ENCODE measurements at regions not wholly inside any gene's neighbourhood (a gene's known extent, or its start where the extent isn't known, plus 50 kb on each side); places are given as distances from the start of the nearest gene placed in this dataset.

DNA sequence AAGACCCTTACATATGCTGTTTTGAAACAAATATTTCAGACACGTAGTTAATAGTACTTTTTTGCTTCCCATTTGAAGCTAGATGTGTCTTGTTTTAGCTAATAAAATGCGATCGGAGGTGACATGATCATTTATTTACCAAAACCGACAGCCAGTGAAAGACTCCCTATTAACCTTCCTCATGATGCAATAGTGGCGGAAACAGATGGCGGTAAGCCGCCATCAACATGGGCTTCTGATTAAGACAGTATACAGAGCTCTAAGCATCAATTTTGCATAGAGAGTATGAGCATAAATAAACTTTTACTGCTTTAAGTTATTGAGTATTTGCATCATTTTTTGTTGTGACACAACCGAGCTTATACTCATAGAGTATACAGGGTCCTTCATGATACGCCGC is 1282.4 kb upstream of the ADGRB3 start:
- DNase-seq = no peak

DNA sequence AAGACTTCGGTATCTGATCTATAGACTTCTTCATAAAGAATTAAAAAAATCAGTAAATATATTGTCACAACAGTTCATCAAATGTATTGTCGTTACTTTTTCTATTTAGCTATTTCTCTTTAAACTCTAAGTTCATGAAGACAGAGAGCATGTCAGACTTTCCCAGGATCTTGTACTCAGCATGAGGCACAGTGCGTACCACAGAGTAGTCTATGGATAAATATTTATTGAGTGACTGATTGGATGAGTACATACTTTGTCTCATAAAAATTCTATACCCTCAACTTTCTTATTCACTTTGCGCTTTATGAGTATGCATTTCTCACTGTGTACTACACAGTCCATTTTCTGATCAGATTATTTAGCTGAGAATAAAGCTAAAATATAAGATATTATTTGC is 1284.4 kb upstream of the ADGRB3 start:
- DNase-seq = no peak

DNA sequence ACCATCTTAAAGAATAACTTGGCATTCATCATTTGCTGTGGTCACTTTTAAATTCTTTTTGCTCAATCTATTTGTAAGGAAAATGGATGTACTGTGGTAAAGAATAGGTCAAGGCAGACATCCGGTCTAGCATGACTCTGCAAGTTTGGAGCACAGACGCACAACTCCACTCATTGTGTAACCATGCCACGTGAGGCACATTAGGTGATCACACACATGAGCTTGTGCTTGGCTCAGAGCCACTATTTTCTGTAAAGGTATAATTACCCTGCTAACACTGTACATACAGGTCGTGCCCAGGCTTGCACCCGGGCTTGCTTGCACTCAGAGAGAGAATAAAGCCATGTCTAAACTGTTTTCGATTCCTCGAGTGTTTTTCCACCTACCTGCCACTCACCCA is 1289.1 kb upstream of the ADGRB3 start:
- no peak for DNase-seq

DNA sequence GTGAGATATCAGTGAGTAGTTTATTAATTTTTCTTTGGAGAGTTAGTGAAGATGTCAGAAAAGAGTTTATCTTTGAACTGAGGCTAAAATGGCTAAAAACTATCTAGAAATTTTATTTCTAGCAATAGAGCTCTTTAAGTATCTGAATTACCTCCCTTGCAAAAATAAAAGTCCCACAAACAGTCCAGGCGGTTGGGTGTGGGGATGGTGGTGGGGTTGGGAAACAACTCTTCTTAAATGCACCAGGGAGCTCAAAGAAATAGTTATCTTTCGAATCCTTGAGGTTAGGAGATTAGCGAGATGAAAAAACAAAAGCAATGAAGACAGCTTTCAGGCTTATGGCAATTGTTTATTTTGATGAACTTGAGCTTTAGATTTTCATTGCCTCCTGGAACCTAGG is 1299.1 kb upstream of the ADGRB3 start:
- DNase-seq = no peak

DNA sequence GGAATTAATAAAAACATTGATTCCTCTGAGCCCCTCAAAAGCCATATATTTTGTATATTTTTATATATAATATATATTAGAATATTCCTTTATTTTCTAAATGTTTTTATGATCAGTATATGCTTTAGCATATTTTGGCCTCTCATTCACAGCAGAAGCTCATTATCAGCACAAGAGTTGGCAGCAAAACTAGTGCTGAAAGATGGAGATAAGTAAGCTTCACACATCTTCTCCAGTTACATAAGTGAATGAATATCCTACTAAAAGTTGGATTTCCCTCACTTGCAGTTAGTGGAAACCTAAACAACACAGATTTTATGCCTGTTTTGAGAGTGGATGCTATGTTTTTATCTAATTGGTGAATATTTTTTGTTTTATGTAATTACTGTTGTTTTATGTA is 1303.8 kb upstream of the ADGRB3 start:
- peak; percentile 3 for DNase-seq

DNA sequence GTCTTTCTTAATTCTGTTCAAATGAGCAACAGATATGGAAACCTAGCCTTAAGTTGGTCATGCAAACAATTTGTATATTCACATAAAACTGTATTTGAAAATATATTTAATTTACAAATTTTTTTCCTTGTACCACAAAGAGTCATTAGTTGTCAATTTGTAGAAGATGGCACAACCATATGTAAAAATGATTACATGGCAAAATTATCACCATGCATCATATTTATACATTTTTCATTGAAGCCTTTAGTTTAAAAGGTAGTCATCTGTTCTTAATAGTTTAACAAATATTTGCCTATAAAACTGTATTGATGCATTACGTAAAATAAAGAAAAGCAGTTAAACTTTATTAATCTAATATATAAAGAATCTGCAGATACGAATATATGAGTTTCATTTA is 1306.8 kb upstream of the ADGRB3 start:
- no peak for DNase-seq

DNA sequence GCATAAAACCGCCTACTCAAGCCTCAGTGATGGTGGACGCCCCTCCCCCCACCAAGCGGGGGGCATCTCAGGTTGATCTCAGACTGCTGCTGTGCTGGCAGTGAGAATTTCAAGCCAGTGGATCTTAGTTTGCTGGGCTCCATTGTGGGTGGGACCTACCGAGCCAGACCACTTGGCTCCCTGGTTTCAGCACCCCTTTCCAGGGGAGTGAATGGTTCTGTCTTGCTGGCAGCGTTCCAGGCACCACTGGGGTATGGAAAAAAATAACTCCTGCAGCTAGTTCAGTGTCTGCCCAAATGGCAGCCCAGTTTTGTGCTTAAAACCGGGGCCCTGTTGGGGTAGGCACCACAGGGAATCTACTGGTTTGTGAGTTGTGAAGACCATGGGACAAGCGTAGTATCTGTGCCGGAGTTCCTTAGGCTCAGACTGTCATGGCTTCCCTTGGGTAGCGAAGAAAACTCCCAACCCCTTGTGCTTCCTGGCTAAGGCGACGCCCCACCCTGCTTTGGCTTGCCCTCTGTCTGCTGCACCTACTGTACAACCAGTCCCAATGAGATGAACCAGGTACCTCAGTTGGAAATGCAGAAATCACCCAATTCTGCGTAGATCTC is 1334.5 kb upstream of the ADGRB3 start:
- DNase-seq = no peak

DNA sequence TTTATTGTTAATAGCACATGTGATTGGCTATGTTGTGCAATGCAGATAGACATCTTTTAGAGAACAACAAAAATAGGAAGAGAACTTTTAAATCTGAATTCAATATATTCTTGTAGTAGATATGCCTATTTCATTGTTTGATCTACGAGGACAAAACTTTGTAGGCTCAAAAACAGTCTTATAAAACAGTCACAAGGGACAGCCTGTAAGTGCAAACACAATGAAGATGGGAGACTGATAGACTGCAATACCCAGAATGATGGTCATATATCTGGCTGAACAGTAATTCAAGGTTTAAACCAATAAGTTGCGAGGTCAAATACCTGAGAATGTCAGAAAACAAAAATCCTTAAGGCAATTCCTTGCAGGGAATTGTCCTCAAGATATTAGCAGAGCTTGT is 1342.9 kb upstream of the ADGRB3 start:
- DNase-seq = no peak

DNA sequence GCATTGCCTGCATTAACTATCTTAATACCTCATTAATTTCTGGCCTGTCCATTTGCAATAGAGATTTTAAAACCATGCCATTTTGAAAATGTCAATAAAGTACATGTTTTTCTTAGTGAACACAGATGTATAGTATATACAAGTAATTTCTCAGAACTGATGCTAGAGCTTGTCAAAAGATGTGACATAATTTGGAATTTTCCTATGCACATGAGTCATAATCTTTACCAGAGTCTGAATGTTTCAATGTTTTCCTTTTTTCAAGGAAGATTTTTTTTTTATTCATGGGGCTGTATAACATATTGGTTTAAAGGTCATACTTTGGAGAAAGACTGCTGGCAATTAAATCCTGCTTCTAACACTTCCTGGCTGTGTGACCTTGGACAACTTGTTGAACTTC is 1347.5 kb upstream of the ADGRB3 start:
- DNase-seq = no peak

DNA sequence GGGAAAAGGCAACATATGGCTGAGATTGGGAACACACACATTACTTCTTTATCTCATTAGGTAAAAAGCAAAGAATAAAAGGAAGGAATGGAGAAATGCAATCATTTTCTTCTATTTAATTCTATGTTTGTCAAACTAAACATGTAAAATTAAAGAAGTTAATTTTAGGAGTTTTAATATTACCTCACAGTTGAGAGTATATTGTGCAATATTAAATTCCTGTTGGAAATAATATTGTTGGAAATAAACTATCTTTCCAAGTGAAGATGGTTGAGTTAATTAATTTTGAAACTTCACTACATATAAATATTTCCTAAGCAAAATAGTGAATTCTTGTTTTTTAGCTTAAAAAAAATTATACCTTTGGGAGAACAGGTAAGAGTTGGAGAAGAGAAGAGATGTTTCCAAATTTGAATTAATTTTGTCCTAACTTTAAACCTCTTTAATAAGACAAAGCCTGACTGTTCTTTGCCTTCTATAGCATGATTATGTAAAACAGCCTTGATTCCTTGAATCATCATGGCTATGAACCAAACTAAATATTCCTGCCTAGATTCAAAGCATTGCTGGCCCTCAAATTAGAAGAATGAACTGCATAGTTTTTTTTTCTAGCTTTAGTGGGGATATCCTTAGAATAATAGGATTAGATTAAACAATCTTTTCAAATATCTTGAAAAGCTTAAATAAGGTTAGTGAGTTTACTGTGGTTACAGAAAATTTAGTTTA is 1349.1 kb upstream of the ADGRB3 start:
- DNase-seq = no peak

DNA sequence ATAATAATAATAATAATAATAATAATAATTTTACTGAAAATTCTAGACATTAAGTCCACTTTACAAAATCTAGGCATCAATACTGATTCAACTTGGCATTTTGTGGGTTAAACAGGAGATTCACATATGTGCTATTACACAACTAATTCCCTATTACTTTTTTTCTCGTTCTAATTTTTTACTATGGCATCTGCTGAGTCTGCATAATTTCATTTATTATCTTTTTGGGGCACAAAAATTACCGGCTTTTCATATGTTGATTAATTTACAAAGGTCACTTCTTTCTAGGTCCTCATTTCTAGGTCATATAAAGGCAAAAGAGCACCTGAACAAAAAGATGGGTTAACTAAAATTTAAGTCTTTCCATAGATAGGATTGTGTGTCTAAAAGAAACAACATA is 1357.8 kb upstream of the ADGRB3 start:
- no peak for DNase-seq

DNA sequence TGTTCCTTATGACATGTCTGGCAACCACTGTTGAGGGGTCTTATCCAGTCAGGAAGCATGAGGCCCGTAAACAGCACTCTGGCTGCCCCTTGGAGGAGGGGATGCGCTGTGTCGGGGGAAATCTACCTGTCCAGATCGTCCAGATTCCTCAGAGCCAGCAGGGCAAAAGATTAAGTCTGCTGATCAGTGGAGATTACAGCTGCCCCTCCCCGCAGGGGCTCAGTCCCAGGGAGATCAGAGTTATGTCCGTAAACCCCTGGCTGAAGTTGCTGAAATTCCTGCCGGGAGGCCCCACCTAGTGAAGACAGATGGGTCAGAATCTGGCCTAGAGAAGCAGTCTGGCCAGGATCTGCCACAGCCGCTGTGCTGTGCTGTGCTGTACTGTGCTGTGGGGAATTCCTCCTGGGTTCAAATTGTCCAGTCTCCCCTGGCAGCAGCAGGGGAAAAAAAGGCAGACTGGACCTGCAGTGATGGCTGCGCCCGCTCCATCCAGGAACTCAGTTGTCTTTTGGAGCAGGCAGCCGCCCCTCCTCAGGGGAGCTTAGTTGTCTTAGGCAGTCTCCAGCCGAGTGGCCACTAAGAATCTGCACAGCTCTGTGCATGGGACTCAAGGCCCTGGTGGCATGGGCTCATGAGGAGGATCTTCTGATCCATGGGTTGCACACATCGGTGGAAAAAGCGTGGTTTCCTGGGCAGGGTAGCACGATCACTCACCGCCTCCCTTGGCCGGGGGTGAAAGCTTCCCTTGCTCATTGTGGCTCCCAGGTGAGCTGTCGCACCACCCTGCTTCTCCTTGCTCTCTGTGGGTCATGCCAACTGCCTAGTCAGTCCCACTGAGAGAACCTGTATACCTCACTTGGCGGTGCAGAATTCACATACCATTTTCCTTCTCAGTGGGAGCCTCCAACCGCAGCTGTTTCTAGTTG is 1368.8 kb upstream of the ADGRB3 start:
- no peak for DNase-seq

DNA sequence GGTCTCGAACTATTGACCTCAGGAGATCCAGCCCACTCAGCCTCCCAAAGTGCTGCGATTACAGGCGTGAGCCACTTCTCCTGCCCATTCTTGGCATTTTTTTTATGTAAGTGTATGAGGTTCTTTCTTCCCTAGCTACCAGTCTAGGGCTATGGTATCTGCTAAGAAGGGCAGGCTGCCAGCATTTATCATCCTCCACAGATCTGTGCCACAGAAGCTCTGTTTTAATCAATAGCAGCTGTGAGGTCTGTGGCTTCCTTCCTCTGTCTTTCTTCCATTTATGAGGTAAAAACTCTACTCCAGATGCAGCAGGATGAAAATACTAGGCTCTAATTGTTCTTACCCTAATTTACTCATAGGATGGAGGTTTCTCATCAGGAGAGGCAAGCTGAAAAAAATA is 1382.4 kb upstream of the ADGRB3 start:
- DNase-seq = peak; percentile 1

DNA sequence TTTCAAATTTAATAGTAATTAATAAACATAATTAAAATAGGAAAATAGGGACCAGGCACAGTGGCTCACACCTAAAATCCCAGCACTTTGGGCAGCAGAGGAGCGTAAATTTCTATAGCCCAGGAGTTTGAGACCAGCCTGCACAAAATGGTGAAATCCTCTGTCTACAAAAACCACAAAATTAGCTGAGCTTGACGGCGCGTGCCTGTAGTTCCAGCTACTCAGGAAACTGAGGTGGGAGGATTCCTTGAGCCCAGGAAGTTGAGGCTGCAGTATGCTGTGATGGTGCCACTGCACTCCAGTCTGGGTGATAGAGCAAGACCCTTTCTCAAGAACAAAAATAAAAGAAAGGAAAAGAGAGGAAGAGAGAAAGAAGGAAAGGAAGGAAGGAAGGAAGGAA is 1387.0 kb upstream of the ADGRB3 start:
- DNase-seq = no peak

DNA sequence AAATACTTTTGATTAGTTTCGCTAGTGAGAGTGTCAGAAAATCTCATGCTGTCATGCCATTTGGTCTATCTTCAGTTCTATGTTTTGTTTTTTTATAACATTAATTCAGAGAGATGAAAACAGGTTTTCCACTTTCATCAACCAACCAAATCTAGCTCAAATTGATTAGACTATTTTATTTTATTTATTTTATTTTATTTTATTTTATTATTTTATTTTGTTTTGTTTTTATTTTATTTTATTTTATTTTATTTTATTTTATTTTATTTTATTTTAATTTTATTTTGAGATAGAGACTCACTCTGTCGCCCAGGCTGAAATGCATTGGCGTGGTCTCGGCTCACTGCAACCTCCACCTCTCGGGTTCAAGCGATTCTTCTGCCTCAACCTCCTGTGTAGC is 1391.0 kb upstream of the ADGRB3 start:
- no peak for DNase-seq

DNA sequence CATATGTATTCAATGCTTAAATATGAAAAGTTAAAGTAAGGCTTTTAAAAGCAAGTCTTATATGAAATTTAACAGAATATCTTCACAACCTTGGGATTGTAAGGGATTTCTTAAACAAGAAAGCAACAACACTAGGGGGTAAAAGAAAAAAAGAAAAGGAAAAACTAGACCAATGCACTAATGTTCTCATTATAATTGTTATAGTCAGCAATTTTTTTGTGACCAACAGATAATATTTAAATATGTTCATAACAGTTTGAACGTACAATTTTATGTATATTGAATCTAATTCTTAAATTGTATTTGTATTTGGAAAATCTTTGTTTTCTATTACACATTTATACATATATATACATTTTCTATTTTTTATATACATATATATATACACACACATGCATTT is 1397.8 kb upstream of the ADGRB3 start:
- DNase-seq = no peak

DNA sequence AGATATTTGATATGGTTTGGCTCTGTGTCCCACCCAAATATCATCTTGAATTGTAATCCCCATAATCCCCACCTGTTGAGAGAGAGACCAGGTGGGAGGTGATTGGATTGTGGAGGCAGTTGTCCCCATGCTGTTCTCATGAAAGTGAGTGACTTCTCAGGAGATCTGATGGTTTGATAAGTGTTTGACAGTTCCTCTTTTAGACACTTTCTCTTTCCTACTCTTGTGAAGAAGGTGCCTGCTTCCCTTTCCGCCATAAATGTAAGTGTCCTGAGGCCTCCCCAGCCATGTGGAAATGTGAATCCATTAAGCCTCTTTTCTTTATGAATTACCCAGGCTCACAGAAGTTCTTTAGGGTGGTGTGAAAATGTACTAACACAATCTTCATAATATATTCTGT is 1404.0 kb upstream of the ADGRB3 start:
- DNase-seq = no peak

DNA sequence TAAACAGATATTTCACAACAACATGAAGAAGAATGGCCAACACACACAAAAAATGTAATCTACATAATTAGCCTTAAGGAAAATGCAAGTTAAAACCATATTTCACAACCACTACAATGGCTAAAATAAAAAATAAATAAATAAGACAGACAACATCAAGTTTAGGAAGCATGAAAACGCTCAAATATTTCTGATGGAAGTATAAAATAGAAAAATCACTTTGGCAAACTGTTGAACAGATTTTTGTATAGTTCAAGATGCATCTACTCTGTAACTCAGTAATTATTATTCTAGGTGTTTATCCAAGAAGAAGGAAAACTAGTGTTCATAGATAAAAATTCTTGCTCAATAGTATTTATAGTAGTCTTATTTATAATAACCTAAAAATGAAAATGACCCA is 1410.1 kb upstream of the ADGRB3 start:
- no peak for DNase-seq

DNA sequence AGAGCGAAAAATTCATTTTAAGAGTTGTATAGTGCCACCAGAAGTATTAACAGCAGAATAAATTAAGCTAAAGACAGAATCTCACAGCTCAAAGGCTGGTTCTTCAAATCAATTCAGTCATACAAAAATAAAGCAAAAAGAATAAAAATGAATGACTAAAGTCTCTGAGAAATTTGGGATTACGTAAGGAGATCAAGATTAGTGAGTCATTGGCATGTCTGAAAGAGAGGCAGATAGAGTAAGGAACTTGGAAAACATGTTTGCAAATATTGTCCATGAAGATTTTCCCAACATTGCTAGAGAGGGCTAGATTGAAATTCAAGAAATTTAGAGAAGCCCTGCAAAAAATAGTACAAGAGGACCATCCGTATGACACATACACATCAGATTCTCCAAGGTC is 1413.9 kb upstream of the ADGRB3 start:
- DNase-seq = no peak

DNA sequence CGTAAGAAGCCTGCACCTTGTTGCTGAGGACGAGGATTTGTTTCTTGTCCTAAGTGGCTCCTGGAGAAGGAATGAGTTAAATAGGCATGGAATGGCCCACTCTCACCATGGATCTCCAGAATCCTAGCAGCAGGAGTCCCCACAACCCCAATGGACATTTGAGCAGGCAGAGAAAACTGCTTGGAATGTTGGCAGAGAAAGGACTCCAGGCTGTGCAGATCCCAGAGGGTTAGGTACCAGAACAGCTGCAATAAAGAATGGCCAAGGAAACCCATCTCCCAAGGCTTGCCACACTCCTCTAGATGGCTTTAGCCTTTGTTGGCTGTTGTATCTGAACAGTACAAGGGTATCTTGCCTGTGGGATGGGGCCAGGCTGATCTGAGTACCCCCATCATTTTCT is 1415.7 kb upstream of the ADGRB3 start:
- DNase-seq = peak; percentile 52

DNA sequence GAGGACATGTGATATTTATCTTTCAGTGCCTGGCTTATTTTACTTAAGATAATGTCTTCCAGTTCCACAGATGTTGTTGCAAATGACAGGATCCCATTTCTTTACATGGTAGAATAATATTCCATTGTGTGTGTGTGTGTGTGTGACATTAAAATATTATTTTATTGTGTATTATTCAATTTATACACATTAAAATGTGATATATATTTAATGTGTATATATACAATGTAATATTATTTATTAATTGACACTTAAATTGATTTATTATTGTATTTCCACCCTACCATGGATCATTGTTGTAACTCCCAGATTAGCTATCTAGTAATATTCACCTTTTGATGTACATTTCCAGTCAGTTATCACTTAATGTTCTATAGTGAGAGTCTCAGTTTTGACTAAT is 1422.5 kb upstream of the ADGRB3 start:
- no peak for DNase-seq

DNA sequence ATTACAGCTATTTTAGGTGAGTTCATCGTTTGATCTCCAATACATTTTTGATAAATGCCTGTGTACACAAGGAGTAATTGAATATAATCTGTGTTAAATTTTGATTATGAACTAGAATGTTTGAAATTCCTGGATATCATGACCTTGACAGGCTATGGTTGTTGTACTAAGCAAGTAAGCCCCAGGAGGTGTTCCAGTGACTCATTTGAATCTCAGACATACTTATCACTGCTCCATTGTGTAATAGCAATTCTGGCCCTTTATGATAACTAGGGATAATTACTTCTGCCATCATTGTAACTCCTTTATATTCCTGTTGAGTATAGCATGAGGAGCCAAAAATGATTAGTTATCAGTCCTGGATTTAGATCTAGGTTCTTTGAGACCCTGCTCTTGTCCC is 1424.6 kb upstream of the ADGRB3 start:
- DNase-seq = no peak

DNA sequence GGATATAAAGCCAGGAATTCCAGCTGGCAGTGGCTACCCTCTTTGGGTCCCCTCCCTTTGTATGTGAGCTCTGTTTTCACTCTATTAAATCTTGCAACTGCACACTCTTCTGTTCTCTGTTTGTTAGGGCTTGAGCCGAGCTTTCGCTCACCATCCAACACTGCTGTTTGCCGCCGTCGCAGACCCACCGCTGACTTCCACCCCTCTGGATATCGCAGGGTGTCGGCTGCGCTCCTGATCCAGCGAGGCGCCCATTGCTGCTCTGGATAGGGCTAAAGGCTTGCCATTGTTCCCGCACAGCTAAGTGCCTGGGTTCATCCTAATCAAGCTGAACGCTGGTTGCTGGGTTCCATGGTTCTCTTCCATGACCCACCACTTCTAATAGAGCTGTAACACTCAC is 1433.5 kb upstream of the ADGRB3 start:
- DNase-seq = no peak
